HEK293 (cell line): ENCODE measurements at regions not wholly inside any gene's neighbourhood (a gene's known extent, or its start where the extent isn't known, plus 50 kb on each side); places are given as distances from the start of the nearest gene placed in this dataset.

Experiments
- CTCF ChIA-PET: fragments of 350-600 bp; formaldehyde crosslinking; extraction: SDS; loops from one replicate; lab custom pipeline; 2021; ENCODE audit warnings: antibody characterized with exemption; lab: Yijun Ruan, JAX
- POLR2A ChIA-PET: fragments of 300-600 bp; formaldehyde crosslinking; extraction: SDS; loops from one replicate; lab custom pipeline; 2020; ENCODE audit warnings: antibody characterized with exemption, inconsistent platforms; lab: Yijun Ruan, JAX
- H3K27ac ChIP-seq: fragments of 200-500 bp; sonication (Bioruptor generic); 2 replicates; pipeline ENCODE4 v1.5.1; 2014; ENCODE audit warnings: low read depth, low read length, control low read depth, inconsistent platforms; ENCODE audit errors: extremely low read depth
- H3K36me3 ChIP-seq, 2 experiments: fragments of 200-500 bp in 1 of 2; sonication (Bioruptor generic) in 1 of 2; 1 replicate in 1 of 2; 2 replicates in 1 of 2; pipeline ENCODE4 v1.5.1; 2014 to 2017; ENCODE audit warnings: inconsistent platforms in 2 of 2, low read length in 2 of 2; ENCODE audit not compliant: control insufficient read depth in 2 of 2, insufficient read depth in 1 of 2
- H3K4me1 ChIP-seq: fragments of 200-500 bp; sonication (Bioruptor generic); 2 replicates; pipeline ENCODE4 v1.5.1; 2014; ENCODE audit warnings: mild to moderate bottlenecking, low read length, inconsistent platforms; ENCODE audit not compliant: control insufficient read depth, insufficient read depth
- H3K4me3 ChIP-seq: 2 replicates; pipeline ENCODE4 v1.5.1; 2011; ENCODE audit warnings: low read depth, mild to moderate bottlenecking, control low read depth, low read length, moderate library complexity
- H3K9me3 ChIP-seq: fragments of 200-500 bp; sonication (Bioruptor generic); 2 replicates; pipeline ENCODE4 v1.5.1; 2014; ENCODE audit warnings: low read depth, low read length, inconsistent platforms; ENCODE audit not compliant: control insufficient read depth, insufficient read depth
- IKZF3 ChIP-seq: fragments of 450-650 bp; IDR thresholded peaks from 2 replicates; pipeline ENCODE4 v1.5.0; 2018; ENCODE audit warnings: missing biosample characterization, mild to moderate bottlenecking, missing genetic modification characterization, moderate library complexity
- OSR2 ChIP-seq: fragments of 450-650 bp; formaldehyde crosslinking; IDR thresholded peaks from 2 replicates; pipeline ENCODE4 v1.5.1; 2016; ENCODE audit warnings: missing biosample characterization, missing genetic modification characterization
- REPIN1 ChIP-seq: fragments of 450-650 bp; formaldehyde crosslinking; IDR thresholded peaks from 2 replicates; pipeline ENCODE4 v1.5.1; 2017; ENCODE audit warnings: missing biosample characterization, missing genetic modification characterization, low read depth
- SALL2 ChIP-seq: fragments of 450-650 bp; formaldehyde crosslinking; IDR thresholded peaks from 2 replicates; pipeline ENCODE4 v1.5.0; 2017; ENCODE audit warnings: missing biosample characterization, mild to moderate bottlenecking, missing genetic modification characterization, borderline replicate concordance
- ZBTB1 ChIP-seq: fragments of 450-650 bp; formaldehyde crosslinking; IDR thresholded peaks from 2 replicates; pipeline ENCODE4 v1.5.1; 2016; ENCODE audit warnings: missing biosample characterization, missing genetic modification characterization
- ZBTB17 ChIP-seq: fragments of 450-650 bp; formaldehyde crosslinking; IDR thresholded peaks from 2 replicates; pipeline ENCODE4 v1.5.1; 2016; ENCODE audit warnings: missing biosample characterization, missing genetic modification characterization
- ZBTB20 ChIP-seq: fragments of 450-650 bp; formaldehyde crosslinking; IDR thresholded peaks from 2 replicates; pipeline ENCODE4 v1.5.1; 2016; ENCODE audit warnings: missing biosample characterization, missing genetic modification characterization
- ZNF16 ChIP-seq: fragments of 450-650 bp; formaldehyde crosslinking; IDR thresholded peaks from 2 replicates; pipeline ENCODE4 v1.5.1; 2016; ENCODE audit warnings: low read depth, missing biosample characterization, missing genetic modification characterization
- ZNF2 ChIP-seq: fragments of 450-650 bp; formaldehyde crosslinking; IDR thresholded peaks from 2 replicates; pipeline ENCODE4 v1.5.1; 2016; ENCODE audit warnings: missing biosample characterization, missing genetic modification characterization
- ZNF221 ChIP-seq: fragments of 450-650 bp; formaldehyde crosslinking; IDR thresholded peaks from 2 replicates; pipeline ENCODE4 v1.5.1; 2017; ENCODE audit warnings: missing biosample characterization, missing genetic modification characterization, borderline replicate concordance
- ZNF354C ChIP-seq: fragments of 450-650 bp; formaldehyde crosslinking; IDR thresholded peaks from 2 replicates; pipeline ENCODE4 v1.5.1; 2016; ENCODE audit warnings: missing biosample characterization, missing genetic modification characterization, low read depth, borderline replicate concordance
- ZNF366 ChIP-seq: fragments of 450-650 bp; formaldehyde crosslinking; conservative IDR thresholded peaks from 2 replicates; pipeline ENCODE4 v1.5.1; 2016; ENCODE audit warnings: missing biosample characterization, missing genetic modification characterization
- ZNF423 ChIP-seq: fragments of 450-650 bp; formaldehyde crosslinking; IDR thresholded peaks from 2 replicates; pipeline ENCODE4 v1.5.1; 2016; ENCODE audit warnings: missing biosample characterization, missing genetic modification characterization
- ZNF48 ChIP-seq: fragments of 450-650 bp; formaldehyde crosslinking; IDR thresholded peaks from 2 replicates; pipeline ENCODE4 v1.5.1; 2016; ENCODE audit warnings: missing biosample characterization, missing genetic modification characterization
- ZNF555 ChIP-seq: fragments of 450-650 bp; formaldehyde crosslinking; conservative IDR thresholded peaks from 2 replicates; pipeline ENCODE4 v1.5.1; 2017; ENCODE audit warnings: missing biosample characterization, mild to moderate bottlenecking, missing genetic modification characterization, inconsistent platforms
- ZNF658 ChIP-seq: fragments of 450-650 bp; formaldehyde crosslinking; IDR thresholded peaks from 2 replicates; pipeline ENCODE4; 2016; ENCODE audit warnings: missing biosample characterization, missing genetic modification characterization
- ZNF76 ChIP-seq: fragments of 450-650 bp; formaldehyde crosslinking; IDR thresholded peaks from 2 replicates; pipeline ENCODE4; 2016; ENCODE audit warnings: low read depth, missing biosample characterization, missing genetic modification characterization, borderline replicate concordance
- ZNF843 ChIP-seq: fragments of 450-650 bp; formaldehyde crosslinking; IDR thresholded peaks from 2 replicates; pipeline ENCODE4 v1.5.1; 2016; ENCODE audit warnings: missing biosample characterization, missing genetic modification characterization
- ZSCAN16 ChIP-seq: fragments of 450-650 bp; formaldehyde crosslinking; IDR thresholded peaks from 2 replicates; pipeline ENCODE4 v1.5.1; 2016; ENCODE audit warnings: missing biosample characterization, missing genetic modification characterization
- ZXDB ChIP-seq: fragments of 450-650 bp; formaldehyde crosslinking; IDR thresholded peaks from 2 replicates; pipeline ENCODE4 v1.5.1; 2016; ENCODE audit warnings: missing biosample characterization, missing genetic modification characterization
- TF ChIP-seq, protein P1 (sequence below): fragments of 450-650 bp; formaldehyde crosslinking; IDR thresholded peaks from 2 replicates; pipeline ENCODE4 v1.5.1; 2016; ENCODE audit warnings: missing biosample characterization, missing genetic modification characterization
- TF ChIP-seq, protein P2 (sequence below): fragments of 450-650 bp; formaldehyde crosslinking; IDR thresholded peaks from 2 replicates; pipeline ENCODE4 v1.5.1; 2016; ENCODE audit warnings: missing biosample characterization, missing genetic modification characterization
- TF ChIP-seq, protein P3 (sequence below): fragments of 450-650 bp; formaldehyde crosslinking; IDR thresholded peaks from 2 replicates; pipeline ENCODE4 v1.5.1; 2017; ENCODE audit warnings: missing biosample characterization, missing genetic modification characterization

DNA sequence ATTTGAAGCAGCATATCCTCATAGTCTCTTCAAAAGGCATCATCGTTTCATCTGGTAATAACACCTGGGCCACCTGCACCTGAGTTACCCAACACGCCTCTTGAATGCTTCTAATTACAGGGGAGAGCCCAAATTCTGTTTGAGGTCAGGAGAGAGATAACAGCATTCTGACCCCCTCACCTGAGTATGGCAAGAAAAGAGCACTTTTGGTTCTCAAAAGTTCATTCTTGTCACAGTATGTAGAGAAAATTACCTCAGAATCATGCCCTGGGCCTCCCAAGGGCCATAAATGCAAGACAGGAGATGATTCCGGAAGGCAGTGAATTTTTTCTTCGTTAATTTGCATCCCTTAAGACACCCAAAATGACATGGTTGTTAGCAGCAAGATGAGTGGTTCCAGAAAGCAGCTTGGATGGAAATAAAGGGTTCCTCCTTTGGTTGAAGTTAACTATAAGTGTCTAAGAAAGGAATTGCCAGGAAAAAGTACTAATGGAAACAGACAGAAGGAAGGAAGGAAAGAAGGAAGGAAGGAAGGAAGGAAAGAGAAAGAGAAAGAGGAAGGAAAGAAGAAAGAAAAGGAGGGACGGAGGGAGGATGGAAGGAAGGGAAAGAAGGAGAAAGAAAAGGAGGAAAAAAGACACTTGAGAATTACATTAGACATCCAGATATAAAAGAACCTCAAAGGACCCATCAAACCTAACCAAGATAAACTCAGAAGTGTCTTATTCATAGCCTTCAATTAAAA, 228.4 kb upstream of the RHOBTB1 start:
- Histone ChIP-seq H3K27ac (no peak overlapping the region), H3K4me1 (no peaks in the 10 kb centered on the region), H3K9me3 (no peaks in the 10 kb centered on the region; the same call in 1 of the 2 replicates), H3K4me3 (no peak overlapping the region), H3K36me3 (no peaks in the 10 kb centered on the region)
- TF ChIP-seq ZBTB20 (no peak), ZNF366 (tag by site-specific recombination) (peak; percentile 57; the same call in 1 of the 2 replicates)
- TF ChIP-seq, protein P1, sequence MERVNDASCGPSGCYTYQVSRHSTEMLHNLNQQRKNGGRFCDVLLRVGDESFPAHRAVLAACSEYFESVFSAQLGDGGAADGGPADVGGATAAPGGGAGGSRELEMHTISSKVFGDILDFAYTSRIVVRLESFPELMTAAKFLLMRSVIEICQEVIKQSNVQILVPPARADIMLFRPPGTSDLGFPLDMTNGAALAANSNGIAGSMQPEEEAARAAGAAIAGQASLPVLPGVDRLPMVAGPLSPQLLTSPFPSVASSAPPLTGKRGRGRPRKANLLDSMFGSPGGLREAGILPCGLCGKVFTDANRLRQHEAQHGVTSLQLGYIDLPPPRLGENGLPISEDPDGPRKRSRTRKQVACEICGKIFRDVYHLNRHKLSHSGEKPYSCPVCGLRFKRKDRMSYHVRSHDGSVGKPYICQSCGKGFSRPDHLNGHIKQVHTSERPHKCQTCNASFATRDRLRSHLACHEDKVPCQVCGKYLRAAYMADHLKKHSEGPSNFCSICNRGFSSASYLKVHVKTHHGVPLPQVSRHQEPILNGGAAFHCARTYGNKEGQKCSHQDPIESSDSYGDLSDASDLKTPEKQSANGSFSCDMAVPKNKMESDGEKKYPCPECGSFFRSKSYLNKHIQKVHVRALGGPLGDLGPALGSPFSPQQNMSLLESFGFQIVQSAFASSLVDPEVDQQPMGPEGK (tag by site-specific recombination): no peak
- POLR2A ChIA-PET: no interaction called here
- CTCF ChIA-PET: interaction anchor here (0.6 kb wide), 2 partner anchors 72 to 99 kb away, joined by 3 to 6 read pairs; no protein-coding TSS in a partner anchor

DNA sequence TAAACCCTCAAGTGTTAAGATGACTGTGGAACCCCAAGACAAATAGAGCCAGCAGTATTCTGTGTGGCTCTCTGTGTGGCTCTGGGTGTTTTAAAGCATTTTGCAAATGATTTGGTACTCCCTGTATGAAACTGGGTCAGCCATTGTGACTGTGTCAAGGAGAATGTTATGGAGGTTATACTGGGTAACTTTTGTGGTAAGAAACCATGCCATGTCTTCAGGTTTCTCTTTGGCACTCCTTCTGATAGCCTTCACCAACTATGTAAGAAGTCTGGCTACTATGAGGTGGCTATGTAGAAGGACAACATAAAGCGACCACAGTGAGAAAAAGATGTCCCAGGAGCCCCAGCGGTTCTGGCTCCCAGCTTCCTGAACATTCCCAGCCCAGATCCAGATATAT, 226.6 kb upstream of the RHOBTB1 start:
- H3K4me1 ChIP-seq: no peaks in the 10 kb centered on the region
- ChIA-PET POLR2A (no interaction called here), CTCF (no interaction called here)
- no peak overlapping the region for H3K4me3 ChIP-seq
- no peak overlapping the region for H3K27ac ChIP-seq
- no peaks in the 10 kb centered on the region; the same call in 1 of the 2 replicates for H3K9me3 ChIP-seq
- no peak for TF ChIP-seq ZNF76 (tag by site-specific recombination)
- no peak for TF ChIP-seq ZBTB1
- TF ChIP-seq ZNF423: no peak
- TF ChIP-seq ZNF354C (tag by site-specific recombination): no peak
- no peak for TF ChIP-seq SALL2 (tag by site-specific recombination)
- TF ChIP-seq ZNF843: no peak
- no peak for TF ChIP-seq ZNF48 (tag by site-specific recombination)
- TF ChIP-seq ZSCAN16 (tag by site-specific recombination): no peak
- no peaks in the 10 kb centered on the region for H3K36me3 ChIP-seq

DNA sequence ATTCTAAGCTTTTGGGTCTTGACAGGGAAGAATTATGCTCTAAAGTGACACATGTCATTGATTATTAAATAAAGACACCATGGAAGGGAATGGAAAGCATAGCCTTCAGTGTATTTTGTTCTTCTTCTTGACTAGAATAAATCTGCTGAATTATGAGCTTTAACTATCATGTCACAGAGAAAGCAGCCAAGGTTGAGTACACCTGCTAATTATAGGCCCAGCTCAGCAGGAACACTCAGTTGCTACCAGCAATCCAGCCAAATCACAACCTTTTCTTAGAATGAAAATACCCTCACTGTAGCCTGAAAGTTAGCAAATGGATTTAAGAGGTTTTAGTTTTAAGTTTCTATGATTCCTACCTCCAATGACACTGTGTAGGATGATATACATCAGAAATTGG, 225.3 kb upstream of the RHOBTB1 start:
- CTCF ChIA-PET: interaction anchor here (0.6 kb wide), 1 partner anchor 616 kb away, joined by 3 read pairs; no protein-coding TSS in a partner anchor

More for the DNA sequence above, 225.3 kb upstream of the RHOBTB1 start:
- Histone ChIP-seq H3K4me3 (no peak overlapping the region), H3K36me3 (no peaks in the 10 kb centered on the region), H3K4me1 (no peaks in the 10 kb centered on the region), H3K9me3 (no peaks in the 10 kb centered on the region; the same call in 1 of the 2 replicates), H3K27ac (no peak overlapping the region)
- POLR2A ChIA-PET: no interaction called here
- TF ChIP-seq ZNF16 (tag by site-specific recombination) (no peak), ZNF221 (tag by site-specific recombination) (no peak), ZNF658 (no peak), ZNF2 (no peak), IKZF3 (no peak), OSR2 (tag by site-specific recombination) (no peak), ZBTB17 (tag by site-specific recombination) (no peak), ZNF555 (tag by site-specific recombination) (no peak), REPIN1 (tag by site-specific recombination) (no peak), ZXDB (tag by site-specific recombination) (no peak)
- TF ChIP-seq, protein P2, sequence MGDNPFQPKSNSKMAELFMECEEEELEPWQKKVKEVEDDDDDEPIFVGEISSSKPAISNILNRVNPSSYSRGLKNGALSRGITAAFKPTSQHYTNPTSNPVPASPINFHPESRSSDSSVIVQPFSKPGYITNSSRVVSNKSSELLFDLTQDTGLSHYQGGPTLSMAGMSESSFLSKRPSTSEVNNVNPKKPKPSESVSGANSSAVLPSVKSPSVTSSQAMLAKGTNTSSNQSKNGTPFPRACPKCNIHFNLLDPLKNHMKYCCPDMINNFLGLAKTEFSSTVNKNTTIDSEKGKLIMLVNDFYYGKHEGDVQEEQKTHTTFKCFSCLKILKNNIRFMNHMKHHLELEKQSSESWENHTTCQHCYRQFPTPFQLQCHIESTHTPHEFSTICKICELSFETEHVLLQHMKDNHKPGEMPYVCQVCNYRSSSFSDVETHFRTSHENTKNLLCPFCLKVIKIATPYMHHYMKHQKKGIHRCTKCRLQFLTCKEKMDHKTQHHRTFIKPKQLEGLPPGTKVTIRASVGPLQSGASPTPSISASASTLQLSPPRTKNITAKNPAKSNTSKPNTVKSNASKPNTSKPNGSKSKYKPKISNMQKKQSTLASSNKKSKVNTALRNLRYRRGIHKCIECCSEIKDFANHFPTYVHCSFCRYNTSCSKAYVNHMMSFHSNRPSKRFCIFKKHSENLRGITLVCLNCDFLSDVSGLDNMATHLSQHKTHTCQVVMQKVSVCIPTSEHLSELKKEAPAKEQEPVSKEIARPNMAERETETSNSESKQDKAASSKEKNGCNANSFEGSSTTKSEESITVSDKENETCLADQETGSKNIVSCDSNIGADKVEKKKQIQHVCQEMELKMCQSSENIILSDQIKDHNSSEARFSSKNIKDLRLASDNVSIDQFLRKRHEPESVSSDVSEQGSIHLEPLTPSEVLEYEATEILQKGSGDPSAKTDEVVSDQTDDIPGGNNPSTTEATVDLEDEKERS: no peak
- TF ChIP-seq, protein P3, sequence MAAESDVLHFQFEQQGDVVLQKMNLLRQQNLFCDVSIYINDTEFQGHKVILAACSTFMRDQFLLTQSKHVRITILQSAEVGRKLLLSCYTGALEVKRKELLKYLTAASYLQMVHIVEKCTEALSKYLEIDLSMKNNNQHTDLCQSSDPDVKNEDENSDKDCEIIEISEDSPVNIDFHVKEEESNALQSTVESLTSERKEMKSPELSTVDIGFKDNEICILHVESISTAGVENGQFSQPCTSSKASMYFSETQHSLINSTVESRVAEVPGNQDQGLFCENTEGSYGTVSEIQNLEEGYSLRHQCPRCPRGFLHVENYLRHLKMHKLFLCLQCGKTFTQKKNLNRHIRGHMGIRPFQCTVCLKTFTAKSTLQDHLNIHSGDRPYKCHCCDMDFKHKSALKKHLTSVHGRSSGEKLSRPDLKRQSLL: no peak
